Parathyroid adenoma (tissue), 2 donors: ENCODE measurements at regions not wholly inside any gene's neighbourhood (a gene's known extent, or its start where the extent isn't known, plus 50 kb on each side); places are given as distances from the start of the nearest gene placed in this dataset.
"Not testable (repeated sequence)": the region's sequence is repeated elsewhere in the genome, so short reads cannot be mapped to it uniquely, and the experiment has no call there.

Experiments
- H2AFZ ChIP-seq: fragments of 300-600 bp; sonication (generic); one replicate; pipeline ENCODE4 v1.7.0; 2017; ENCODE audit warnings: antibody characterized with exemption, mild to moderate bottlenecking
- H3K27ac ChIP-seq: fragments of 300-600 bp; sonication (generic); one replicate; pipeline ENCODE4 v1.7.0; 2017
- H3K27me3 ChIP-seq: fragments of 300-600 bp; sonication (generic); one replicate; pipeline ENCODE4 v1.7.0; 2017; ENCODE audit warnings: low read length; ENCODE audit not compliant: control insufficient read depth, insufficient read depth
- H3K36me3 ChIP-seq: fragments of 300-600 bp; sonication (generic); one replicate; pipeline ENCODE4 v1.7.0; 2017; ENCODE audit warnings: low read length; ENCODE audit not compliant: control insufficient read depth, insufficient read depth
- H3K4me1 ChIP-seq: fragments of 300-600 bp; sonication (generic); one replicate; pipeline ENCODE4 v1.7.0; 2017; ENCODE audit warnings: control low read depth
- H3K4me2 ChIP-seq: fragments of 300-600 bp; sonication (generic); one replicate; pipeline ENCODE4 v1.7.0; 2017; ENCODE audit warnings: low read length
- H3K4me3 ChIP-seq: fragments of 300-600 bp; sonication (generic); one replicate; pipeline ENCODE4 v1.7.0; 2017; ENCODE audit warnings: low read depth, low read length
- H3K79me2 ChIP-seq: fragments of 300-600 bp; sonication (generic); one replicate; pipeline ENCODE4 v1.7.0; 2017; ENCODE audit warnings: control low read depth
- H3K9ac ChIP-seq: fragments of 300-600 bp; sonication (generic); one replicate; pipeline ENCODE4 v1.7.0; 2017; ENCODE audit warnings: mild to moderate bottlenecking
- H3K9me3 ChIP-seq: fragments of 300-600 bp; sonication (generic); one replicate; pipeline ENCODE4 v1.7.0; 2017; ENCODE audit warnings: low read length; ENCODE audit not compliant: control insufficient read depth
- TF ChIP-seq, protein P1 (sequence below): fragments of 300-600 bp; sonication (generic); IDR thresholded peaks from one replicate; pipeline ENCODE4 v1.7.0; 2017; ENCODE audit warnings: antibody characterized with exemption, mild to moderate bottlenecking
- donor health status: primary hyperparathyroidism.

DNA sequence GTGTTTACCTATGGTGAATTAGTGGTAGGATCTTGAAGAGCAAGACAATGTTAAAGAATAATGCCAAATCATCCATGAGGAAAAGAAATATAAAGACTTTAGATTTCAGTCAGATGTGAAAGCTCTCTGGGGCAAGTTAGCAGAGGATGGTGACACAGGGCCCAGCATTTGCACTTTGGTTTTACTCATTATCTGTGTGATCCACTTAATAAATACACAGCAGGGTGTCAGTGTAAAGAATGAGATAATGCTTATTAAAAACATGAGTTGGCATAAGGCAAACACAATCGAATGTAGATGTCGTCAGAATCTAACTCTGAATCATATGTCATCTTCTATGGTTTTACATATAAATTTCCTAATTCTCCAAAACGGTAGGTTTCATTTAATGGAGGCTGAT is 130.4 kb upstream of the PREP start:
- no peaks in the 10 kb centered on the region for H3K4me1 ChIP-seq
- no peaks in the 10 kb centered on the region for H3K79me2 ChIP-seq
- no peaks in the 10 kb centered on the region for H3K27me3 ChIP-seq
- H3K27ac ChIP-seq: no peak overlapping the region
- TF ChIP-seq, protein P1, sequence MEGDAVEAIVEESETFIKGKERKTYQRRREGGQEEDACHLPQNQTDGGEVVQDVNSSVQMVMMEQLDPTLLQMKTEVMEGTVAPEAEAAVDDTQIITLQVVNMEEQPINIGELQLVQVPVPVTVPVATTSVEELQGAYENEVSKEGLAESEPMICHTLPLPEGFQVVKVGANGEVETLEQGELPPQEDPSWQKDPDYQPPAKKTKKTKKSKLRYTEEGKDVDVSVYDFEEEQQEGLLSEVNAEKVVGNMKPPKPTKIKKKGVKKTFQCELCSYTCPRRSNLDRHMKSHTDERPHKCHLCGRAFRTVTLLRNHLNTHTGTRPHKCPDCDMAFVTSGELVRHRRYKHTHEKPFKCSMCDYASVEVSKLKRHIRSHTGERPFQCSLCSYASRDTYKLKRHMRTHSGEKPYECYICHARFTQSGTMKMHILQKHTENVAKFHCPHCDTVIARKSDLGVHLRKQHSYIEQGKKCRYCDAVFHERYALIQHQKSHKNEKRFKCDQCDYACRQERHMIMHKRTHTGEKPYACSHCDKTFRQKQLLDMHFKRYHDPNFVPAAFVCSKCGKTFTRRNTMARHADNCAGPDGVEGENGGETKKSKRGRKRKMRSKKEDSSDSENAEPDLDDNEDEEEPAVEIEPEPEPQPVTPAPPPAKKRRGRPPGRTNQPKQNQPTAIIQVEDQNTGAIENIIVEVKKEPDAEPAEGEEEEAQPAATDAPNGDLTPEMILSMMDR: no peak
- no peaks in the 10 kb centered on the region for H3K9me3 ChIP-seq
- no peak overlapping the region for H3K4me3 ChIP-seq
- H3K9ac ChIP-seq: no peak overlapping the region
- no peak overlapping the region for H3K4me2 ChIP-seq
- H2AFZ ChIP-seq: no peak overlapping the region
- H3K36me3 ChIP-seq: no peaks in the 10 kb centered on the region

DNA sequence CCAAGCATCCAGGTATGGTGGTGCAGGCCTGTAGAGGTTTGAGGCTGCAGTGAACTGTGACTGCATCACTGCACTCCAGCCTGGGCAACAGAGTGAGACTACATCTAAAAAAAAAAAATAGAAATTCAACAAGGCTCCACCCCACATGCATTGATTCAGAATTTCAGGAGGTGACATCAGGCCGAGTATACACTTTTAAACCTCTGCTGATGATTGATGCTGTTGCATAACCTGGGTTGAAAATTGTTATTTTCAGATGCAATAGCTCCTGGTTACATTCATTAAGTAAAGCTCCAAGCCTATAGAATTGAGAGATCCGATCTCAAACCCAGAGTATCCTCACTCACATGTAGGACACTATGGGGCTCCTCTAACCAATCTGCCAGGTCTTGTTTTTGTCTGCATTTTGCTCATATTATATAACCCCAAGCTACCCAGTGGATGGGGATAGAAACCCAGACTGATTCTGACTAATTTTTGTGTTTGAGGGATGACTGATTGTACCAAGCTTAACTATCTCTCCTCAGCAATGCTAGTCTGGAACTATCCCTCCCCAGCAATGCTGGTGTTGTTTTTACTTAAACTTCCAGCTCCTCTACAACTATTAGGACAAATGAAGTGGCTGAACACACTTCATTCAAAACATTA is 123.5 kb upstream of the PREP start:
- Histone ChIP-seq H2AFZ (no peak overlapping the region), H3K36me3 (no peaks in the 10 kb centered on the region), H3K27me3 (no peaks in the 10 kb centered on the region), H3K27ac (no peak overlapping the region), H3K9me3 (no peaks in the 10 kb centered on the region), H3K9ac (no peak overlapping the region), H3K4me2 (no peak overlapping the region), H3K4me1 (no peaks in the 10 kb centered on the region), H3K4me3 (no peak overlapping the region), H3K79me2 (no peaks in the 10 kb centered on the region)
- TF ChIP-seq, protein P1: no peak

DNA sequence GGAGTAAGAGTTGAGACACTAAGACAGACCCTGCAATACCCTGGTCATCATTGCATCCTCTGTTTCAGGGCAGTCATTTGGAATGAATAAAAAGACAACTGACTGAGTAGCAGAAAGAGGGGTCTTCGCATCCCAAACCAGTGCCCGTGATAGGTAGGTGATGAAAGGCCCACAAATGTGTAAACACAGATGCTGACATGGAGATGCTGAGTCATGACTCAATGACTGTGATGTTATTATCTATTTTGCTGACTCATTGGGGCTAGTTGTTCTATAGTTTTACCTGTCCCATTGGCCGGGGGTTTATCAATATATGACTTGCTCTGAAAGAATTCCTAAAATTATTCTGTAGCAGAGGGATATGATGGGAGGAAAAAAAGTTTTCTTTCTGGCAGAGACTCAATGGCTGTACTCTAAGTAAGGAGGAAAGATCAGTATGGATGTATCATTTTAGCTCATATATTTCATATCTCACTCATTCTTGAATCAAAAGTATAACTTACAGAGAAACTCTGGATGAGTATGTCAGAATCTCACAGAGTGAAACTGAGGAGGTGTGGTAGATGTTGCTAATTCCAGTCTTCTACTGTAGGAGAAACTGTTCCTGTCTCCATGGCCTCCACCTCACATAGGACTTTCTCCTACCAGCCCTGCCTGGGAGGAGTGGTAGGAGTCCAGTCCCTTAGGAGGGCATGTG is 119.9 kb upstream of the PREP start:
- H3K36me3 ChIP-seq: no peaks in the 10 kb centered on the region
- no peak overlapping the region for H2AFZ ChIP-seq
- no peaks in the 10 kb centered on the region for H3K79me2 ChIP-seq
- no peak overlapping the region for H3K4me3 ChIP-seq
- no peak overlapping the region for H3K4me2 ChIP-seq
- TF ChIP-seq, protein P1: no peak
- no peaks in the 10 kb centered on the region for H3K9me3 ChIP-seq
- H3K27ac ChIP-seq: no peak overlapping the region
- no peaks in the 10 kb centered on the region for H3K27me3 ChIP-seq
- no peaks in the 10 kb centered on the region for H3K4me1 ChIP-seq
- H3K9ac ChIP-seq: no peak overlapping the region

DNA sequence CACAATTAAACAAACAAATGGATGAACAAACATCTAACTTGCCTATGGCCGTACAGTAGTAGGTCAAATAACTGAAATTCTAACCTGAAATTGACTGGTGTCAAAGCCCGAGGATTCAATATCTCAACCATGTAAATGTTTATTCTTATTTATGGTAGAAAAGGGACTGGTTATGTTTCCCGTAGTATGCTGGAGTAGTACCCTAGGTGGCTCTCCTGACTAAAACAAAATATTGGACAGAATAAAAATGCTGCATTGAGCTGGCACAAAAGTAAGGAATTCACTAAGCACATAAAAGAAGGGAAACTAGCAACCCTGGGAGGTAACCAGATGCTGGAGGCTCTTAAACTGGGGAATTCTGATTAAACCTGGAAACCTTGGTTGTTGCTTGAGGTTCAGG is 117.1 kb upstream of the PREP start:
- no peak overlapping the region for H3K4me2 ChIP-seq
- H3K9ac ChIP-seq: no peak overlapping the region
- H2AFZ ChIP-seq: no peak overlapping the region
- no peak overlapping the region for H3K4me3 ChIP-seq
- H3K4me1 ChIP-seq: no peaks in the 10 kb centered on the region
- H3K27ac ChIP-seq: no peak overlapping the region
- no peaks in the 10 kb centered on the region for H3K36me3 ChIP-seq
- no peaks in the 10 kb centered on the region for H3K9me3 ChIP-seq
- TF ChIP-seq, protein P1: no peak
- H3K27me3 ChIP-seq: no peaks in the 10 kb centered on the region
- H3K79me2 ChIP-seq: no peaks in the 10 kb centered on the region

DNA sequence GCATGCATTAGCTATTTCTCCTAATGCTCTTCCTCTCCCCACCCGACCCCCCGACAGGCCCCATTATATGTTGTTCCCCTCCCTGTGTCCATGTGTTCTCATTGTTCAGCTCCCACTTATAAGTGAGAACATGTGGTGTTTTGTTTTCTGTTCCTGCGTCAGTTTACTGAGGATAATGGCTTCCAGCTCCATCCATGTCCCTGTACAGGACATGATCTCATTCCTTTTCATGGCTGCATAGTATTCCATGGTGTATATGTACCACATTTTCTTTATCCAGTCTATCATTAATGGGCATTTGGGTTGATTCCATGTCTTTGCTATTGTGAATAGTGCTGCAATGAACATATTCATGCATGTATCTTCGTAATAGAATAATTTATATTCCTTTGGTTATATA is 116.1 kb upstream of the PREP start:
- not testable (repeated sequence) for H3K4me3 ChIP-seq, H3K4me1 ChIP-seq, H3K4me2 ChIP-seq, H3K27ac ChIP-seq, H2AFZ ChIP-seq, H3K9me3 ChIP-seq, H3K9ac ChIP-seq, H3K79me2 ChIP-seq, H3K36me3 ChIP-seq, H3K27me3 ChIP-seq
